ENCODE measurements at regions not wholly inside any gene's neighbourhood (a gene's known extent, or its start where the extent isn't known, plus 50 kb on each side); places are given as distances from the start of the nearest gene placed in this dataset.
A peak's percentile ranks its signal among the peaks of the same experiment; 100 is the strongest.

GRCh38 chr9:90058182-90058763 is 453.5 kb downstream of the GADD45G start:
- Histone ChIP-seq H3K27ac (ENCODE audit: low read length, poor library complexity, severe bottlenecking) (no peak overlapping the region), H2BK5ac (ENCODE audit: low read depth, low read length, poor library complexity, severe bottlenecking) (no peak overlapping the region), H2BK120ac (ENCODE audit: low read depth, low read length) (no peak overlapping the region), H3K9me3 (ENCODE audit: control insufficient read depth, low read length) (no peaks in the 10 kb centered on the region), H3K23ac (ENCODE audit: low read length in 2 of 2) (no peak overlapping the region), H3K14ac (ENCODE audit: low read length in 2 of 2) (no peak overlapping the region), H3K4me1 (ENCODE audit: control insufficient read depth, insufficient read depth, low read depth, low read length) (no peaks in the 10 kb centered on the region), H3K79me1 (replicated peaks; ENCODE audit: low read length, poor library complexity, severe bottlenecking) (no peaks in the 10 kb centered on the region), H3K4me3 (ENCODE audit: insufficient read depth in 1 of 2, low read depth in 1 of 2, low read length in 2 of 2) (no peak overlapping the region), H3K27me3 (ENCODE audit: control insufficient read depth in 1 of 2, insufficient read depth in 1 of 2, low read length in 2 of 2) (peaks cover 17 to 23% of the 10 kb centered on the region in 2 experiments), H3K36me3 (ENCODE audit: control insufficient read depth in 1 of 2, insufficient read depth in 2 of 2, low read depth in 1 of 2, low read length in 2 of 2) (no peaks in the 10 kb centered on the region), H2BK15ac (ENCODE audit: low read depth, poor library complexity, severe bottlenecking) (no peak overlapping the region), H2AK5ac (ENCODE audit: low read length, severe bottlenecking) (no peak overlapping the region), H4K91ac (ENCODE audit: low read length) (no peak overlapping the region), H3K18ac (ENCODE audit: low read depth in 1 of 2, low read length in 2 of 2) (peak overlapping the region in 1 of 2 experiments; percentile 28), H3K9ac (ENCODE audit: low read length) (no peak overlapping the region), H3K4ac (ENCODE audit: low read depth in 1 of 2, low read length in 2 of 2) (no peak overlapping the region), H2AFZ (ENCODE audit: low read depth, low read length) (no peak overlapping the region), H3K4me2 (ENCODE audit: low read length, poor library complexity, severe bottlenecking) (no peak overlapping the region), H4K8ac (ENCODE audit: low read length) (peak overlapping the region; percentile 40), H2BK12ac (ENCODE audit: low read length in 2 of 2) (no peak overlapping the region)
- DNase-seq, result peak; percentile 13
- WGBS, result 57% methylated on average over 5 of the region's 6 CpGs

- H2BK15ac ChIP-seq (ENCODE audit: low read depth, poor library complexity, severe bottlenecking), result peak overlapping the region; percentile 13
- no peak overlapping the region for H3K4me2 ChIP-seq (ENCODE audit: low read length, poor library complexity, severe bottlenecking)
- no peaks in the 10 kb centered on the region for H3K36me3 ChIP-seq (ENCODE audit: control insufficient read depth in 1 of 2, insufficient read depth in 2 of 2, low read depth in 1 of 2, low read length in 2 of 2)
- H2BK120ac ChIP-seq (ENCODE audit: low read depth, low read length), result no peak overlapping the region
- no peak overlapping the region for H3K27ac ChIP-seq (ENCODE audit: low read length, poor library complexity, severe bottlenecking)
- no peak overlapping the region for H3K4ac ChIP-seq (ENCODE audit: low read depth in 1 of 2, low read length in 2 of 2)
- no peak overlapping the region for H3K23ac ChIP-seq (ENCODE audit: low read length in 2 of 2)
- H3K79me1 ChIP-seq (replicated peaks; ENCODE audit: low read length, poor library complexity, severe bottlenecking), result no peaks in the 10 kb centered on the region
- no peak overlapping the region for H2BK5ac ChIP-seq (ENCODE audit: low read depth, low read length, poor library complexity, severe bottlenecking)
- H3K4me3 ChIP-seq (ENCODE audit: insufficient read depth in 1 of 2, low read depth in 1 of 2, low read length in 2 of 2), result no peak overlapping the region
- H4K8ac ChIP-seq (ENCODE audit: low read length), result no peak overlapping the region
- no peak overlapping the region for H3K14ac ChIP-seq (ENCODE audit: low read length in 2 of 2)
- H3K27me3 ChIP-seq (ENCODE audit: control insufficient read depth in 1 of 2, insufficient read depth in 1 of 2, low read length in 2 of 2), result peaks cover 9 to 13% of the 10 kb centered on the region in 2 experiments
- H3K9ac ChIP-seq (ENCODE audit: low read length), result no peak overlapping the region
- H2BK12ac ChIP-seq (ENCODE audit: low read length in 2 of 2), result no peak overlapping the region
- H4K91ac ChIP-seq (ENCODE audit: low read length), result no peak overlapping the region
- H3K18ac ChIP-seq (ENCODE audit: low read depth in 1 of 2, low read length in 2 of 2), result no peak overlapping the region
- WGBS, result 95% methylated on average over 8 of the region's 8 CpGs
- no peaks in the 10 kb centered on the region for H3K4me1 ChIP-seq (ENCODE audit: control insufficient read depth, insufficient read depth, low read depth, low read length)
- H2AFZ ChIP-seq (ENCODE audit: low read depth, low read length), result no peak overlapping the region
- no peaks in the 10 kb centered on the region for H3K9me3 ChIP-seq (ENCODE audit: control insufficient read depth, low read length)
- no peak for DNase-seq
- no peak overlapping the region for H2AK5ac ChIP-seq (ENCODE audit: low read length, severe bottlenecking)
Measured at GRCh38 chr9:90059436-90059835, 454.6 kb downstream of the GADD45G start.

- Histone ChIP-seq H3K9ac (ENCODE audit: low read length) (no peak overlapping the region), H3K4ac (ENCODE audit: low read depth in 1 of 2, low read length in 2 of 2) (no peak overlapping the region), H3K9me3 (ENCODE audit: control insufficient read depth, low read length) (no peaks in the 10 kb centered on the region), H4K8ac (ENCODE audit: low read length) (no peak overlapping the region), H2AFZ (ENCODE audit: low read depth, low read length) (no peak overlapping the region), H3K23ac (ENCODE audit: low read length in 2 of 2) (no peak overlapping the region), H3K27ac (ENCODE audit: low read length, poor library complexity, severe bottlenecking) (no peak overlapping the region), H3K14ac (ENCODE audit: low read length in 2 of 2) (no peak overlapping the region), H3K4me1 (ENCODE audit: control insufficient read depth, insufficient read depth, low read depth, low read length) (no peaks in the 10 kb centered on the region), H3K36me3 (ENCODE audit: control insufficient read depth in 1 of 2, insufficient read depth in 2 of 2, low read depth in 1 of 2, low read length in 2 of 2) (no peaks in the 10 kb centered on the region), H3K18ac (ENCODE audit: low read depth in 1 of 2, low read length in 2 of 2) (no peak overlapping the region), H2BK15ac (ENCODE audit: low read depth, poor library complexity, severe bottlenecking) (peak overlapping the region; percentile 9), H2BK120ac (ENCODE audit: low read depth, low read length) (no peak overlapping the region), H3K4me3 (ENCODE audit: insufficient read depth in 1 of 2, low read depth in 1 of 2, low read length in 2 of 2) (no peak overlapping the region), H3K79me1 (replicated peaks; ENCODE audit: low read length, poor library complexity, severe bottlenecking) (no peaks in the 10 kb centered on the region), H4K91ac (ENCODE audit: low read length) (peak overlapping the region; percentile 14), H2AK5ac (ENCODE audit: low read length, severe bottlenecking) (no peak overlapping the region), H3K27me3 (ENCODE audit: control insufficient read depth in 1 of 2, insufficient read depth in 1 of 2, low read length in 2 of 2) (peaks cover under 1 to 8% of the 10 kb centered on the region in 2 experiments), H2BK5ac (ENCODE audit: low read depth, low read length, poor library complexity, severe bottlenecking) (no peak overlapping the region), H3K4me2 (ENCODE audit: low read length, poor library complexity, severe bottlenecking) (no peak overlapping the region), H2BK12ac (ENCODE audit: low read length in 2 of 2) (no peak overlapping the region)
- WGBS, result 92% methylated on average over 8 of the region's 8 CpGs
- no peak for DNase-seq
Measured at GRCh38 chr9:90060256-90060655, 455.4 kb downstream of the GADD45G start.

DNA sequence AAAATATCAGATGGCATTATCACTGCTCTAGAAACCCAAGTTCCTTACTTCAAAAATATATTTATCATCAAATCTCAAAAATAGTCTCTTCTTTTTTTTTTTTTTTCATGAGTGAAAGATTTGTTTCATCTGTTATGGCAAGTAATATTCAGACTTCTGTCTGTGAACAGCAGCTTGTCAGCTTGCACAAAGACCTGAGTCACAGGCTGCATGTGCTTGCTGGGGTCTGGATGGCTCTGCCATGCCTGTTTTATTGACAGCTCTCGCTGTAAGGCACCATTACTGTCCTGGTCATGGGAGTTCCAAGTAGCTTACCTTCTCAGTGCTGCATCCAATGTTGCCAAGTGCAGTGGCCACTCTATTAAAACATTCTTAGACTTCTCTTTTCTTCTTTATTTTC is 456.4 kb downstream of the GADD45G start:
- no peak for DNase-seq
- H2AK5ac ChIP-seq (ENCODE audit: low read length, severe bottlenecking), result no peak overlapping the region
- H3K4me1 ChIP-seq (ENCODE audit: control insufficient read depth, insufficient read depth, low read depth, low read length), result no peaks in the 10 kb centered on the region
- no peaks in the 10 kb centered on the region for H3K79me1 ChIP-seq (replicated peaks; ENCODE audit: low read length, poor library complexity, severe bottlenecking)
- H3K18ac ChIP-seq (ENCODE audit: low read depth in 1 of 2, low read length in 2 of 2), result no peak overlapping the region
- H3K23ac ChIP-seq (ENCODE audit: low read length in 2 of 2), result no peak overlapping the region
- H2BK120ac ChIP-seq (ENCODE audit: low read depth, low read length), result no peak overlapping the region
- H3K4me2 ChIP-seq (ENCODE audit: low read length, poor library complexity, severe bottlenecking), result no peak overlapping the region
- H4K91ac ChIP-seq (ENCODE audit: low read length), result no peak overlapping the region
- H3K14ac ChIP-seq (ENCODE audit: low read length in 2 of 2), result no peak overlapping the region
- peaks cover 0 to 4% of the 10 kb centered on the region in 2 experiments for H3K27me3 ChIP-seq (ENCODE audit: control insufficient read depth in 1 of 2, insufficient read depth in 1 of 2, low read length in 2 of 2)
- H4K8ac ChIP-seq (ENCODE audit: low read length), result no peak overlapping the region
- H3K4me3 ChIP-seq (ENCODE audit: insufficient read depth in 1 of 2, low read depth in 1 of 2, low read length in 2 of 2), result no peak overlapping the region
- 100% methylated on average over 1 of the region's 1 CpG for WGBS
- H3K4ac ChIP-seq (ENCODE audit: low read depth in 1 of 2, low read length in 2 of 2), result no peak overlapping the region
- no peak overlapping the region for H2AFZ ChIP-seq (ENCODE audit: low read depth, low read length)
- no peak overlapping the region for H3K9ac ChIP-seq (ENCODE audit: low read length)
- no peaks in the 10 kb centered on the region for H3K9me3 ChIP-seq (ENCODE audit: control insufficient read depth, low read length)
- no peak overlapping the region for H2BK5ac ChIP-seq (ENCODE audit: low read depth, low read length, poor library complexity, severe bottlenecking)
- no peak overlapping the region for H3K27ac ChIP-seq (ENCODE audit: low read length, poor library complexity, severe bottlenecking)
- no peaks in the 10 kb centered on the region for H3K36me3 ChIP-seq (ENCODE audit: control insufficient read depth in 1 of 2, insufficient read depth in 2 of 2, low read depth in 1 of 2, low read length in 2 of 2)
- no peak overlapping the region for H2BK15ac ChIP-seq (ENCODE audit: low read depth, poor library complexity, severe bottlenecking)
- no peak overlapping the region for H2BK12ac ChIP-seq (ENCODE audit: low read length in 2 of 2)
